ENCODE measurements at regions not wholly inside any gene's neighbourhood (a gene's known extent, or its start where the extent isn't known, plus 50 kb on each side); places are given as distances from the start of the nearest gene placed in this dataset.
"Not testable (repeated sequence)": the region's sequence is repeated elsewhere in the genome, so short reads cannot be mapped to it uniquely, and the experiment has no call there.

DNA sequence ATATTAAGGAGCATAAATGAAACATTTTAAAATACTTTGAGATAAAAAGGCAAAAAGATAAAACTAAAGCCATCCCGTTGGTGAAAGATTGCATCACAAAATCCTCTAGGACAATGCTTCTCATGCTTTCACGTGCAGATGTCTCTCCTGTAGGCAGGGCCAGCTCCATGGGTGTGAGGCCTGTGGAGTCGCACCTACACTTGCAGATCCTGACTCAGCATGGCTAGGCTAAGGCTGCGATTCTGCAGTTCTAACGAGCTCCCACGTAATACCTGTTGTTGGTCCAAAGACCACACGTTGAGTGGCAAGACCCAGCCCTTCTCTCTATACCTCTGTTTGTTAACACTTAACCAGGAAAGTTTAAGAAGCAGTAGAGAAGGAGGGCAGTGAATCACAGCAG, 62.1 kb upstream of the CAPRIN1 start:
- Histone ChIP-seq H3K4me3 (no peak overlapping the region), H3K9me3 (no peaks in the 10 kb centered on the region), H3K4me1 (no peaks in the 10 kb centered on the region), H3K27me3 (no peaks in the 10 kb centered on the region), H3K27ac (no peak overlapping the region), H3K36me3 (no peaks in the 10 kb centered on the region)
- TF ChIP-seq, protein P1, sequence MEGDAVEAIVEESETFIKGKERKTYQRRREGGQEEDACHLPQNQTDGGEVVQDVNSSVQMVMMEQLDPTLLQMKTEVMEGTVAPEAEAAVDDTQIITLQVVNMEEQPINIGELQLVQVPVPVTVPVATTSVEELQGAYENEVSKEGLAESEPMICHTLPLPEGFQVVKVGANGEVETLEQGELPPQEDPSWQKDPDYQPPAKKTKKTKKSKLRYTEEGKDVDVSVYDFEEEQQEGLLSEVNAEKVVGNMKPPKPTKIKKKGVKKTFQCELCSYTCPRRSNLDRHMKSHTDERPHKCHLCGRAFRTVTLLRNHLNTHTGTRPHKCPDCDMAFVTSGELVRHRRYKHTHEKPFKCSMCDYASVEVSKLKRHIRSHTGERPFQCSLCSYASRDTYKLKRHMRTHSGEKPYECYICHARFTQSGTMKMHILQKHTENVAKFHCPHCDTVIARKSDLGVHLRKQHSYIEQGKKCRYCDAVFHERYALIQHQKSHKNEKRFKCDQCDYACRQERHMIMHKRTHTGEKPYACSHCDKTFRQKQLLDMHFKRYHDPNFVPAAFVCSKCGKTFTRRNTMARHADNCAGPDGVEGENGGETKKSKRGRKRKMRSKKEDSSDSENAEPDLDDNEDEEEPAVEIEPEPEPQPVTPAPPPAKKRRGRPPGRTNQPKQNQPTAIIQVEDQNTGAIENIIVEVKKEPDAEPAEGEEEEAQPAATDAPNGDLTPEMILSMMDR (IDR thresholded peaks at IDR 0.05), result no peak
- TF ChIP-seq POLR2AphosphoS5 (IDR thresholded peaks at IDR 0.05), result no peak
- TF ChIP-seq POLR2A (IDR thresholded peaks at IDR 0.05), result no peak
- no peak for DNase-seq (ENCODE audit: low spot score in 2 of 2)
- intact Hi-C loops (cut with DNase I; ENCODE audit: low total_unique reads), result no loop called here

DNA sequence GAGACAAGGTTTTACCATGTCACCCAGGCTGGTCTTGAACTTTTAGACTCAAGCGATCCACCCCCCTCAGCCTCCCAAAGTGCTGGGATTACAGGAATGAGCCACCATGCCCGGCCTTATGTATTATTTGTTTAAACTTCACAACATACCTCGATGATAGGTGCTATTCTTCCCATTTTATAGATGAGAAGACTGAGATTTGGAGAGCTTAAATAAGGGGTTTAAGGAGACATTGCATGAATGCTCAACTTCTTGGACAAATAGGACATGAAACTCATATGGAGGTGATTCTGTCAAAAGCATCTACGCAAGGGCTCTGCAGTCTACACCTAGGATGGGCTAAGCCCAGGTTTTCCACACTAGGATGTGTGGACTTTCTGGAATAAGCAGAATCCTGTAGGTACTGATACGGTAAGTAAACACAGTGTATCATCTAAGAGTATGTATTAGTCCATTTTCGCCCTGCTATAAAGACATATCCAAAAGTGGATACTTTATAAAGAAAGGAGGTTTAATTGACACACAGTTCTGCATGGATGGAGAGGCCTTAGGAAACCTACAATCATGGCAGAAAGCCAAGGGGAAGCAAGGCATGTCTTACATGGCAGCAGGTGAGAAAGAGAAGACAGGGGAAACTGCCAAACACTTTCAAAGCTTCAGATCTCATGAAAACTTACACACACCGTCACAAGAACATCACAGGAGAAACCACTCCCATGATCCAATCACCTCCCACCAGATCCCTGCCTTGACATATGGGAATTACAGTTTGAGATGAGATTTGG, 62.8 kb upstream of the CAPRIN1 start:
- Histone ChIP-seq H3K4me1 (no peaks in the 10 kb centered on the region), H3K4me3 (no peak overlapping the region), H3K9me3 (no peaks in the 10 kb centered on the region), H3K27ac (no peak overlapping the region), H3K27me3 (no peaks in the 10 kb centered on the region), H3K36me3 (no peaks in the 10 kb centered on the region)
- TF ChIP-seq, protein P1 (IDR thresholded peaks at IDR 0.05), result no peak
- TF ChIP-seq POLR2AphosphoS5 (IDR thresholded peaks at IDR 0.05), result no peak
- no peak for TF ChIP-seq POLR2A (IDR thresholded peaks at IDR 0.05)
- DNase-seq (ENCODE audit: low spot score in 2 of 2), result no peak
- intact Hi-C loops (cut with DNase I; ENCODE audit: low total_unique reads), result no loop called here

DNA sequence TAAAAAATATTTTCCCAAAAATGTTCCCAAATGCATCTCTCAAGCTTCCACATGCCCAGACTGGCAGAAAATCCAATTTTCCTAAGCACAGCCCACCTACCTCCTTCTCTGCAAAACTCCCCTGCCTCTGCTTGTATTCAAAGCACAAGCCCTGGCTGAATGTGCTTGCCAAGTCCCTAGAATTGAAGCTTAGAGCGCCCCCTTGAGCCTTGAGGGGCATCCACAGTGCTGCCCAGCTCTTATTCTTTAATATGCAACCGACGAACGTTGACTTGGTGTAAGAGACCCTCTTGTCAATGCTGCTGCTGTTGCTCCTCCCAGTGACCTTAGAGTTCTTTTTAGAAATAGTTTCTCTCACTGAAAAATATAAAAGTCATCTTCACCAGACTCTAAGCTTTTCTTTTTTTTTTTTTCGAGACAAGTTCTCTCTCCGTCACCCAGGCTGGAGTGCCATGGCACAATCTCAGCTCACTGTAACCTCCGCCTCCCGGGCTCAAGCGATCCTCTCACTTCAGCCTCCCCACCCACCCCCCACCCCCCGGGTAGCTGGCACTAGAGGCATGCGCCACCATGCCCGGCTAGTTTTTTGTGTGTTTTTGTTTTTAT, 63.5 kb upstream of the CAPRIN1 start:
- Histone ChIP-seq H3K9me3 (no peaks in the 10 kb centered on the region), H3K4me3 (no peak overlapping the region), H3K27me3 (no peaks in the 10 kb centered on the region), H3K36me3 (no peaks in the 10 kb centered on the region), H3K27ac (no peak overlapping the region), H3K4me1 (no peaks in the 10 kb centered on the region)
- TF ChIP-seq, protein P1 (IDR thresholded peaks at IDR 0.05), result peak in 2 of 3 donors; percentile 60 to 68
- TF ChIP-seq POLR2AphosphoS5 (IDR thresholded peaks at IDR 0.05), result no peak
- intact Hi-C loops (cut with DNase I; ENCODE audit: low total_unique reads), result no loop called here
- DNase-seq (ENCODE audit: low spot score in 2 of 2), result peak; percentile 35 to 54

DNA sequence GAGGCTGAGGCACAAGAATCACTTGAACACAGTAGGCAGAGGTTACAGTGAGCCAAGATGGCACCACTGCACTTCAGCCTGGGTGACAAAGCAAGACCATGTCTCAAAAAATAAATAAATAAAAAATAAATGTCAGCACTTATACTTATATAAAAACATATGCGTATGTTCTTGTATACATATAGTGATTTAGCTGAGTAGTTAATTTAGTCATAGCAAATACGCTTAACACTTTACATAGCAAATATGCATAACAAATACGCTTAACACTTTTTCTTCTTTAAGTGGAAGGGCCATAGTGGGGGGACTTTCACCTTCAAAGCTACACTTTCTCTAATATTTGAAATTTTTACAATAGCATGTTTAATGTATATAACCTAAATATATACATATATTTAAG, 64.0 kb upstream of the CAPRIN1 start:
- Histone ChIP-seq H3K27me3 (no peaks in the 10 kb centered on the region), H3K9me3 (no peaks in the 10 kb centered on the region), H3K4me3 (no peak overlapping the region), H3K4me1 (no peaks in the 10 kb centered on the region), H3K36me3 (no peaks in the 10 kb centered on the region), H3K27ac (no peak overlapping the region)
- DNase-seq (ENCODE audit: low spot score in 2 of 2), result no peak
- TF ChIP-seq, protein P1 (IDR thresholded peaks at IDR 0.05), result no peak
- no peak for TF ChIP-seq POLR2A (IDR thresholded peaks at IDR 0.05)
- intact Hi-C loops (cut with DNase I; ENCODE audit: low total_unique reads), result no loop called here

DNA sequence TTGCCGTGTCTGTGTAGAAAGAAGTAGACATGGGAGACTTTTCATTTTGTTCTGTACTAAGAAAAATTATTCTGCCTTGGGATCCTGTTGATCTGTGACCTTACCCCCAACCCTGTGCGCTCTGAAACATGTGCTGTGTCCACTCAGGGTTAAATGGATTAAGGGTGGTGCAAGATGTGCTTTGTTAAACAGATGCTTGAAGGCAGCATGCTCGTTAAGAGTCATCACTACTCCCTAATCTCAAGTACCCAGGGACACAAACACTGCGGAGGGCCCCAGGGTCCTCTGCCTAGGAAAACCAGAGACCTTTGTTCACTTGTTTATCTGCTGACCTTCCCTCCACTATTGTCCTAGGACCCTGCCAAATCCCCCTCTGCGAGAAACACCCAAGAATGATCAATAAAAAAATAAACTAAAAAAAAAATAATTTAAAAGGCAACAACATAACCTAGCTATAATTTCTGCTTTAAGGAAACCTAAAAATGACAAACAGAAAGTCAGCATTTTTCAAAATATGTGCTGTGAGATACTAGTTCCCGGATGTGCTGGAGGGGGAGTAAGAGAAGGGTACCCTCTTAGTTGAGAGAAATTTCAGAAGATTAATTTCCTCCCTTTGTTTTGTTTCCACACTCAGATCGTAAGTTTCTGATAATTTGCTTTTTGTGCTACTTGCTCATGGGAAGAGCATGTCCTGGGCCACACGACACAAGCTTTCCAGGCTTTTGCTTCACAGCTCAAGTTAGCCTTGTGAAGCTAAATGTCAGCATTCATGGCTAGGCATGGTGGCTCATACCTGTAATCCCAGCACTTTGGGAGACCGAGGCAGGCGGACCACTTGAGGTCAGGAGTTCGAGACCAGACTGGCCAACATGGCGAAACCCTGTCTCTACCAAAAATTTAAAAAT, 64.7 kb upstream of the CAPRIN1 start:
- H3K4me3 ChIP-seq; H3K4me1 ChIP-seq; intact Hi-C loops (cut with DNase I; ENCODE audit: low total_unique reads); H3K27ac ChIP-seq; H3K9me3 ChIP-seq; H3K36me3 ChIP-seq; DNase-seq (ENCODE audit: low spot score in 2 of 2); H3K27me3 ChIP-seq: not testable (repeated sequence)
